T follicular helper cell (primary cell): ENCODE measurements at regions not wholly inside any gene's neighbourhood (a gene's known extent, or its start where the extent isn't known, plus 50 kb on each side); places are given as distances from the start of the nearest gene placed in this dataset.
"Not testable (repeated sequence)": the region's sequence is repeated elsewhere in the genome, so short reads cannot be mapped to it uniquely, and the experiment has no call there.

ENCODE experiments used
- DNase-seq: peaks from one replicate; pipeline ENCODE4 v3.0.0-alpha.2; 2020; ENCODE audit warnings: low read depth

DNA sequence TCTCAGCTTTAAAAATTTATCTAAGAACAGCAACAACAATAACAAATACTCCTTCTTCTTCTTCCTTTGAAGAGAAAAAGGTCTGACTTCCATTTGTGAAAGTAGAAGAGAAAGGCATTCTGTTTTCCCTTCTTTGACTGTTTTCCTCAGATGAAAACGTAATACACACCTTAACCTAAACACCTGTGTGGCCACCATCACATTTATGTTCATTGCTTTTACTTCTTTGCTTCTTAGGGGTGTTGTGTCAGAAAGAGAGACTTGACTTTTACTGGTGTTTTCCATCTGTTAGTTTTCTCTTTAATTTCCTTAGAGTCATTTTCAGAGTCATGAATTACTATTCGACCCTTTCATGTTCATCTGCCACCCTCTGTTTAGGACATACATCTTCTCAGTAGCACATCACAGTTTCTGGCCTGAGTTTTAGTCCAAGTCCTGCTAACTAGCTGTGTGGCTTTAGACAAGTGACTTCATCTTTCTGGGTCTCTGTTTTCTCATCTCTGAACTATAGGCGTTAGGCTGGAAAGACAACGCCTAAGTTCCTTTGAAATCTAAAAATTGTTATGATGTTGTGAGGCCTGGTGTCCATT, 283.8 kb downstream of the GATA3 start:
- no peak for DNase-seq

DNA sequence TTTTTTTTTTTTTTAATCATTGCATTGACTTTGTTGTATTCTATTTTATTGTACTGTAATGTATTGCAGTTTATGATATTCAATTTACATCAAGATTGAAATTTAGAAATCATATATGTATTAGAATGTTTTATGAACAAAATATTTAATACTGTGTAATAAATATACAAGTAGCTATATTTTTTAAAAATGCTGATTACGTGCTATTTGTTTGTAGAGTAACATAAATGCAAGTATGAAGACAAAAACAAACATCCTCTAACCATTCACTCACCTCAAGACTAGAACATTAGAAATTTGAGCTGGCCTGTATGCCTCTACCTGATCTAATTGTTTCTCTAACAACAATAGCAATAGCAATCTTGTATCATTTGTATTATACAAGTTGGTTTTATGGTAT, 290.3 kb downstream of the GATA3 start:
- DNase-seq: no peak

DNA sequence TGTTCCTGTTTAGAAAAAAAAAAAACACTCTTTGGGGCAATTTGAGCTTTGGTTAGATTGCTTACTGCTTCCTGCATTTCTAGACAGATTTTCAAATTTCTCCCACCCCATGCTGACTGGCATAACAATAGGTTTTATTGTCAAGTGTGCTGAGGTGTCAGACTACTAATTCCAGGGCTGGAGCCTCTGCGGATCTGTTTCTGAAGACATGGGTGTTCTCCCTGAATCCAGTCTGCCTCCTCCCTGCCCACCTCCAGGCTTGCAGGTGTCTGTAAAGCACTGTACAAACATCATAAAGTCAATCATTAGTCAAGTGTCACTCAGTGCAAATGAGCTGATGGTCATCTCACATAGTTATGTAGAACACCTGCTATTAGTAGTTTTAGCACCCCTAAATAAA, 292.4 kb downstream of the GATA3 start:
- no peak for DNase-seq

DNA sequence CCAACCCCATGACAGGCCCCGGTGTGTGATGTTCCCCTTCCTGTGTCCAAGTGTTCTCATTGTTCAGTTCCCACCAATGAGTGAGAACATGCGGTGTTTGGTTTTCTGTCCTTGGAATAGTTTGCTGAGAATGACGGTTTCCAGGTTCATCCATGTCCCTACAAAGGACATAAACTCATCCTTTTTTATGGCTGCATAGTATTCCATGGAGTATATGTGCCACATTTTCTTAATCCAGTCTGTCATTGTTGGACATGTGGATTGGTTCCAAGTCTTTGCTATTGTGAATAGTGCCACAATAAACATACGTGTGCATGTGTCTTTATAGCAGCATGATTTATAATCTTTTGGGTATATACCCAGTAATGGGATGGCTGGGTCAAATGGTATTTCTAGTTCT, 293.1 kb downstream of the GATA3 start:
- not testable (repeated sequence) for DNase-seq

DNA sequence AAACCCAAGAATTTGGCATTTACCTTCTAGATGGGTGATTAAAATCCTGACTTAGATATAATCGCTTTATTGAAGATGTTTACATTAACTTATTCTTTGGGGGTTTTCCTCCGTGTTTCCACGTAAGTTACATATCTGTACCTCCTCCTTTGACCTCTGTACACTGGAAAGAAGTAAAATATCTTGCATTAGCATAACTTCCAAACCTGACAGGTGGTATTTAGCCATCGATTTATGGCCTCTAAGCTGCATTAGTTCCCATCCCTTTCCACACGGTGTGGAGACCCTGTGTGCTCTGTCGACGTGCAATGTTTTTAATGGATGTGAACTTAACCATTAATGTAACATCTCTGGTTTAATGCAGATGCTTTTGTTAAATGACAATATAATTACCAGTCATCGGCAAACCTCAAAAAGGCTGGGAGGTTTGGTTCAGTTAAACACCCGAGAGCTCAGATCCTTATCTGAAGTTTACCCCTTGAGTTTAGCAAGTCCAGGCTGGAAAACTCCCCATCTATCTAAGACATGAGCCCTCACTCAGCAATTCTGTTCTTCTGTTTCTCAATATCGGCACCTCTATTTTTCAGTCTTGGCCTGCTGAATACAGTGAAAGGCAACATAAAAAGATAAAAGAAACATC, 295.2 kb downstream of the GATA3 start:
- DNase-seq: no peak

DNA sequence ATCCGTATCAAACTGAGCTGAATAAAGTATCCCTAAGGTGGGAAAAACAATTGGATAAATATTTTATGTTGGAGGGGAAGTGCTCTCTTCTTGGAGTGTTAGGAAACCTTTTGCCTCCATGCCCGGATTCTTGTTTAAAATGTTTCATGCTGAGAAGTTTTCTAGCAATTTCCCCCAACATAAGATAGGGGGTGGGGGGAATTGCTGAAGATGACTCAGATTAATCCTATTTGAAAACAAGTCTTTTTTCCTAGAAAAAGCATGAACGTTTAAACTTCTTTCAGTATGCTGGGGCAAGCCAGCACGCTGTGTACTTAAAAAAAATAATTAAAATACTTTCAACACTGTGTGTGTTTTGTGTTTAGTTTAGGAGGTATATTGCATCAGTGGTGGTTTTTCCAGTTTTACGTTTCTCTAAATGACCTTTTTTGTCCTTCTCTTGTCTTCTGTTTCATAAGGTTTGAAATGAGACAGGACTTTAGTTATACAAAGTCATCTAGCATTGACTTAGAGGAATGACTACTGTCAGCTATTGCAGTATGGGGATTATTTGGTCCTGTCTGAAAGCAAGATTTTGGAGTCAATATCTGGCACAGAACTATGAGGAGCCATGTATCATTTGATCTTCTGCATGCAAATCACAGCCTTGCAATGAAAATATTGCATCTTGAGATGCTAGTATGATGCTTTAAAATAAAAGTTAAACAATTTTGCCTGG, 295.9 kb downstream of the GATA3 start:
- DNase-seq: no peak

DNA sequence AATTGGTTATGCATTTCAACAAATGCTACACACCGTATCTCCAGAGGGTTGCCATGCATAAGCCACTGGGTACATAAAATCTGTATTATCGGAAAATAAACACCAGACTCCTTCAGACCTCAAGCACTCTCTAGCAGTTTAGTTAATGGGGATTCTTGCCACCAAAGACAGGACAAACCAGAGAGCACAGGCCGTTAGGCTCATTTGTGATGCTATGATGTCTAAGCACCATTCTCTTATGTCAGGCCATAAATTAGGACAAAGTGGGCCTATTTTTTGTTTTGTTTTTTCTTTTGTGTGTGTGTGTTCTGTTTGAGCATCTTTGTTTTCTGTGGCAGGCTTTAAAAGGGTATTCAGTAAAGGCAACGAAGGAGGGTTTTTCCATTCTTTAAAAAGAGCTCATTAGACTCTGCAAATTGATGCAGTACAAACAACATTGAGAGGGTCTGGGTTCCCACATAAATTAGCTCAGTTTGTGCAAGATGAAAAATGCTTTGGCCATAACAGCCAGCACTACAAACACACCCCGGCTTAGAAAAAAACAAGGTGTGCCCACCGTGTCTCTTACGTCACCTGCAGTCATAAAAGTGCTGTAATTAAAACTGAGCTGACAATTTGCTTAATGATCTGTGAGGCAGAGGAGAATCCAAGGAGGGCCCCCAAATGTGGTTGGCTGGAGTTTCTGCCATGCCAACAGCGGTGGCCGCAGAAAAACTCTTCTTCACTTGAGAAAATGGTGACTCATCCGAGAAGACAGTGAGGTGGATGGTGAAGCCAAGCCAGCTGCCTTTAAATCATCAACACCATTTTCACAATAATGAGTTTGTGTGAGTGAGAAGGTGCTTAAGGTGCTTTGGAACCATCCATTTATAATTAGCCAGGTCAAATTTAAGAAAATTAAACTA, 297.9 kb downstream of the GATA3 start:
- no peak for DNase-seq

DNA sequence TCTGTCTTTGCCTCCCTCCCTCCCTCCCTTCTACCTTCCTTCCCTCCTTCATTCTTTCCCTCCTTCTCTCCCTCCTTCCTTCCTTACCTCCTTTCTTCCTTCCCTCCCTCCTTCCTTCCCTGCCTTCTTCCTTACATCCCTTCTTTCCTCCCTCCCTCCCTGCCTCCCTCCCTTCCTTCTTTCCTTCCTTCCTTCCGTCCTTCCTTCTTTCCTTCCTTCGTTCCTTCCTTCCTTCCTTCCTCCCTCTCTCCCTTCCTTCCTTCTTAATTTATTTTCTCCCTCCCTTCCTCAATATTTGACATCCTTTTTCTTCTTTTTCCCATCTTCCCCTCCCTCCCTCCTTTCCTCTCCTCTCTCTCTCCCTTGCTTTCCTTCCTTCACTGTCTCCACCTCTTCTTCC, 301.8 kb downstream of the GATA3 start:
- DNase-seq: no peak

DNA sequence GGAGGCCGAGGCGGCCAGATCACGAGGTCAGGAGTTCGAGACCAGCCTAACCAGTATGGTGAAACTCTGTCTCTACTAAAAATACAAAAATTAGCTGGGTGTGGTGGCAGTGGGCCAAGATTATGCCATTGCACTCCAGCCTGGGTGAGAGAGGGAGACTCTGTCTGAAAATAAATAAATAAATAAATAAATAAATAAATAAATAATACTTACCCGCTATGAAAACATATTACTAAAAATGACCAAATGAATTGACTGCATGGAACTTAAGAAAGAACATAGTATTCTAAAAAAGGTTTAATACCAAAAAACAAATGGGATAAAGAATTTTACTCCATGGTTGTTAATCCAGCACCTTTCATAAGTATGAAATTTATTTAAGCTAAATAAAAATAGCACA, 305.0 kb downstream of the GATA3 start:
- DNase-seq: no peak

DNA sequence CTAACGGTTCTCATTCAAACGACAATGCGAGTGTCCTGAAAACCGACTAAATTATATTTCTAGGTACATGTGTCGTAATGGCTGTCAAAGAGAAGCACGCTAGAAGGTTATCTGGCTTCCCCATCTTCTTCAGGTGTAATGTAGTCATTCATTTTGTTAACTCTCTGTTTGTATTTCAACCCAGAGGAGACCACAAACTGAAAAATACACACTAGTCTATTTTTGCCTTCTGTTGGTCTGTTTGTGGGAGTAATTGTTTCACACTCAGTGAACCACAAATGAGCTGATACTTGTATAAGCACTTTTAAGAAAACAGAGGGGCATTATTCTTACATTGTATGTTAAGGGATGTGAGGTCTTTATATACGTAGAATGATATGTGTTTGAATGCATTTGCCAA, 305.9 kb downstream of the GATA3 start:
- no peak for DNase-seq

DNA sequence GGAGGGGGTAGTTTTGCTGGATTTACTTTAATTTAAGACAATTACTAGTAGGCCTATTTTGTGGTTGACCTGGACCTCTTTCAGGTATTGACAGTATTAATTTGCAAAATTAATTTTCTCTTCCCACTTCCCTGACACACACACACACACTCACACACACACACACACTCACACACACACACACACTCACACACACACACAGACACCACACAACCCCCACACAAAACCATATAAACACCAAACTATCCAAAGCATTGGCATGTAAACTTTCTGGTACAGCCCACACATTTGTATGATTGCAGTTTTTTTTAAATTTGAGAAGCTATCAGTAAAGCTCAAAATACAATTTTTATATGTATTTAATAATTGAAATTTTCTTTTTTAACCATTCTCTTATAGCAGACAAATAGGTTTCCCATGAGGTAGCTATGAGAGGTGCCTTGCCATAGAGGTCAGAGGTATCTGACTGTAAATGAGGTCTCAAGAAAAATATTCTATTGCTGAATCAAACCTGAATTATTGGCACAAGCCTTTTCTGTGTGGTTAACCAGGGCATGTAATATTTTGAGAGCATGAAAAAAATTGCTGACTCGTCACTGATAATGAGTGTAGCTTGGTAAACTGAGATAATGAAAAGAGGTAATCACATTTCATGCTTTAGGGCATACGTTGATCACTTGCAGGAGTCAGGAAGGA, 306.5 kb downstream of the GATA3 start:
- no peak for DNase-seq

DNA sequence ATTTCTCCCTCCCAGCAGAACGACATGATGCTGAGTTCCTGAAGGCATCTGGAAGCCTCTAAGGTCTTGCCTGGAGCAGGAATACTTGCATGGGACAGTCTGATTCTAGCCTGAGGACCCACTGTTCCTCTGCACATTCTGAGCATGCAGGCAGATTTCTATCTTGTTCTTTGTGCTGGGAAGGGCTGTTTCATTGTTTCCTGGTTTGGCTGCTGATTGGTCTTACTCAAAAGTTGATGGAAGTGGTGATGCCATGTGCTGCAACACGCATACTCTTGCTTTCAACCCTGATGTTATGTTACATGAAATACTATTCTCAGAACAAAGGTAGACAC, 307.0 kb downstream of the GATA3 start:
- DNase-seq: no peak

DNA sequence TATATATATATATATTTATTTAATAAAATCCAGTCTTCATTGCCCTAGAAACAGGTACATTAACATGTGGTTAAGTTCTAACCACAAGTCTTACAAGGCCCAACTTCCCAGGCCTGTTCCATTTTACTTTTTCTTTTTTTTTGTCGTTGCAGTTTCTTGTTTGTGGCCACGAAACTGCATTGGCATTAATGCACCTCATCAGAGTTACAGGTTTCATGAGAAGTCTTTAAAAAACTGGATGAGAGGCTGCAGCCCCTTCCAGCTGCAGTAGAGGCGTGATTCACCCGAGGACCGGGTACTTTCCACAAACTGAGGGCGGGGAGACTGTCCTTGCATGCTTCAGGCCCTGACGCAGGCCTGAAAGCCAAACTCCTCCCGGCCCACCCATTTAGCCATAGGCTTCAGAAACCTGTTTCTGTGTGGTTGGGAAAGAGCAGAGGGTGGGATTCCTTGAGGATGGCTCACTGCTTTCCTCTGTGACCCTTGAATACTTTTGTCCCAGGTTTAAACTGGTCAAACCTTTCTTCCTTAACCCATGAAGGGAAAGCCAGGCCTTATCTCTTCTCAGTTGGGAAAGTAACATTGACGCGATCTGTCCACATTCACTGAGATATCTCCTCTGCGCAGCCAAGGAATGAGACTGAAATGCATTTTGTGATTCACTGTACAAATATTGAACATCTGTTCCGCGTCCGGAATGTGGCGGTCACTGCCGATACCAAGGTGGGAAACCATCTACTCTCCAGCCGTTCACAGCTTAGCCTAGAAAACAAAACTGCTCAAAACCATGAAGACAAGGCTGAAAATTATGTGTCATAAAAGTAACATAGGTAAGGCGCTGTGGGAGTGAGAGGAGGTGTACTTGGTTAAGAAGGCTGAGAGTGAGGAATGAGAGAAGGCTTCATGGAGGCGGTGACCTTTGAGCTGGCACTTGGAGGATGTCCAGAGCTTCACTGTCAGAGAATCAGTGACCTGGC, 311.7 kb downstream of the GATA3 start:
- peak; percentile 21 for DNase-seq

DNA sequence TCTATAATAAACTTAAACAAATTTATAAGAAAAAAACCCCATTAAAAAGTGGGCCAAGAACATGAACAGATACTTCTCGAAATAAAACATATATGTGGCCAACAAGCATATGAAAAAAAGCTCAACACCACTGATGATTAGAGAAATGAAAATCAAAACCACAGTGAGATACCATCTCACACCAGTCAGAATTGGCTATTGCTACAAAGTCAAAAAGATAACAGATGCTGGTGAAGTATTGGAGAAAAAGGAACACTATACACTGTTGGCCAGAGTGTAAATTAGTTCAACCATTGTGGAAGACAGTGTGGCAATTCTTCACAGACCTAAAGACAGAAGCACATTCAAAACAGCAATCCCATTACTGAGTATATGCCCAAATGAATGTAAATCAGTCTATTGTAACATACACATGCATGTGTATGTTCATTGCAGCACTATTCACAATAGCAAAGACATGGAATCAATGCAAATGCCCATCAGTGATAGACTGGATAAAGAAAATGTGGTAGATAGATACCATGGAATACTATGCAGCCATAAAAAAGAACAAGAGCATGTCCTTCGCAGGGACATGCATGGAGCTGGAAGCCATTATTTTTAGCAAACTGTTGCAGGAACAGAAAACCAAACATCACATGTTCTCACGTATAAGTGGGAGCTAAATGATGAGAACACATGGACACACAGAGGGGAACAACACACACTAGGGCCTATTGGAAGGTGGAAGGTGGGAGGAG, 313.4 kb downstream of the GATA3 start:
- not testable (repeated sequence) for DNase-seq

DNA sequence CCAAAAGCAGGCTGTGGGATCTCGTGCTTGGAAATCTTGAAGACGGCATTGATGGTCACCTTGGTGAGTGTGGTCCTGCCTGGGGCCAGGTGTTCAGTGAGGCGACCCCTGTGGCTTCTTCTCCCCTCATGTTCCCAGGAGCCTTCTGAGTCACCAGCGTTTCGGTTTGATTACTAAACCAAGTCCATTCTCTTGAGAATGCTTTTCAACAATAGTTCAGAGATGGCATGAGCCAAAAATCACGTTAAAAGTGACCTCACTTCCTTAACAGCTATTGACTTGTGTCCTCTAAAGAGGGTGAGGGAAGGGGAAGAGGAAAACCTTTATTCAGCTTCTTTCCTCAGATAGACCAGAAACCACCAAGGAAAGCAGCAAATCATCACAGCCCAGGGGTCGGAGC, 315.2 kb downstream of the GATA3 start:
- DNase-seq: no peak

DNA sequence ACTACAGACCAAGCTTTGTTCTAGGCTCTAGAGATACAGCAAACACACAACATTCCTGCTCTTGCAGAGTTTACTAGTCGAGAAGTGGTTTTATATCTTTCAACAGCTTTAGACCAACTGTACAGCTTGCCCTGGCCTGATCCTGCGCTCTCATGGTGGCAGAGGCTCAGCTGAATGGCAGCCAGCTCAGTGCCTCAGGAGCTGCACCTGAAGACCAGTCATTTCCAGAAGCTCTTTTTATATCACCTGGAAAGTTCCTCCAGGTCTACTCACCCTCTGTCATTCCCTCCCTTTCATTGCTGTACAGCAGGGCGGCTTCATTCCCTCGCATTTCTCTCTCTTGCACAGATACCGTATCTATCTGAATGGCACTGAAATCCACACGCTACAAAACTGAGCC, 319.8 kb downstream of the GATA3 start:
- no peak for DNase-seq

DNA sequence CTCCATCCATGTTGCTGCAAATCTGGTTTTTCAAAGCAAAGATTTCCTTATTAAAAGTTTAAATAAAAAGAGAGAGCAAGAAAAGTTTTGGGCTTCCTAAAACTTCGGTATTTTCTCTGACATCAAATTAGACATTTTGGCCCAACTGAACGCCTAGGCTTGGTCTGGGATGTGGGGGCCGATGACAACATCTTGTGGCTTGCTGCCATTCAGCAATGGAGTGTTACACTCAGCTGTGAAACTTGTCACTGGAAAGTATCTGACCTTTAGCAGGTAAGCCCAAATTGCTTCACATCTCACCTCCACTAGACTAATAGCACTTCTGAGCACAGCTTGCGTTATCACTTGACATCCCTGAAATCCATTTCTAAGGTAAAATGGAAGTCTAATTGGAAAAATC, 320.6 kb downstream of the GATA3 start:
- DNase-seq: no peak

DNA sequence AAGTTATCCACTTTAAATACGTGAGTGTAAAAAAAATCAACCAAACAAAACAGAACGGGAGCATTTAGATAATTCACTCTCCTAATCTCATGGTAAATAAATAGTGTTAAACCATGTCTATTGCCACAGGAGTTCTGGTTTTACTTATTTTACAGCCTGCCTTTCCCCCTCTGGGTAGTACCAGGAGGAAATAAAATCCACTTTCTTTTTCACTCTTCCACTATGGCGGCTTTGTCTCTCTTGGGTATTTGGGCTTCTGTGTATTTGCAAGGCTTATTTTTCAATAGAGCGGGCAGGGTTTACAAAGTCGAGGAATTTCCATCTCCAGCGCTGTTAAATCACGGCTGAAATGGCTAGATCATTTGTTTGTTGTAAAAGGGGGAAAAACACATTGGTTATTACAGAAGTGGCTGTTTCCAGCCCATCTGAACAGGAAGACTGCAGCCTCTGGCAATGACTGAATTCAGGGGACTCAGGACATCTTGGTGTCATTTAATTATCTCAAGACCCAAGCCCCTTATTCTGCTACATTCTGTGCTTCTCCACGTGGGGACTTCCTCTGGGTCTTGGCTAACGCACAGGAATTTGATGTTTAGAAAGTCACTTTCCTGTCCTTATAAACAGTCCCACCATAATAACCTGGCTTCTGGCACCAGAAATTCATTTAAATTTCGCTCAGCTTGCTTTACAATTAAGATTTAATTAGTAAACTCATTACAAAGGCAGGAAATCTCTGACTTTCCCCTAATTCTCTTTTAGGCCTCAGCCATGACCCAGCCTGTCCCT, 323.9 kb downstream of the GATA3 start:
- no peak for DNase-seq
